GM18517 (cell line): ENCODE measurements at regions not wholly inside any gene's neighbourhood (a gene's known extent, or its start where the extent isn't known, plus 50 kb on each side); places are given as distances from the start of the nearest gene placed in this dataset.

Source experiments
- ATAC-seq: cut with Tn5 transposase; IDR thresholded peaks from one replicate; pipeline ENCODE4 v1.9.1; 2021; ENCODE audit warnings: mild to moderate bottlenecking, moderate library complexity; ENCODE audit not compliant: unreplicated experiment

DNA sequence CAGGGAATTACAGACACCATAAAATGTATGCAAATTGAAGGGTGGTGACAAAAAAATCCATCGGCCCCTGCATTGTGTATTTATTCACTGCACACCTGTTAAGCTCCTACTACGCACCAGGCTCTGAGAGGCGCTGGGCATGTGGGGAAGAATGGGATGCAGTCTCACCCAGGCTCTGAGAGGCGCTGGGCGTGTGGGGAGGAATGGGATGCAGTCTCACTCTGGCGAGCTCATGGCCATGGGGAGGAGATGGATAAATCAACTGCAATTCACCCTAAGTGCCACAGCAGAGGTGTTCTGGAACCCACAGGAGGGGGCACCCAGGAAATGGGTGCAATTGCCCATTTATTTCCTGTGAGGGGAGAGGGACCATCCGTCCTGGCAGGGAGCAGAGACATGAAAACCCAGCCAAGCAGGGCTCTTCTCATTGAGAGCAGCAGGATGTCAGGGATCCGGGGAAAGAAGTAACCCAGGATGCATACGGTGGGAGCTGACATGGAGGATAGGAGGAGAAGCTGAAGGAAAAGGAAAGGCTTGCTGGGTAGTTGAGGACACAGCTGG, 798.7 kb downstream of the TBC1D22A start:
- ATAC-seq = no peak

DNA sequence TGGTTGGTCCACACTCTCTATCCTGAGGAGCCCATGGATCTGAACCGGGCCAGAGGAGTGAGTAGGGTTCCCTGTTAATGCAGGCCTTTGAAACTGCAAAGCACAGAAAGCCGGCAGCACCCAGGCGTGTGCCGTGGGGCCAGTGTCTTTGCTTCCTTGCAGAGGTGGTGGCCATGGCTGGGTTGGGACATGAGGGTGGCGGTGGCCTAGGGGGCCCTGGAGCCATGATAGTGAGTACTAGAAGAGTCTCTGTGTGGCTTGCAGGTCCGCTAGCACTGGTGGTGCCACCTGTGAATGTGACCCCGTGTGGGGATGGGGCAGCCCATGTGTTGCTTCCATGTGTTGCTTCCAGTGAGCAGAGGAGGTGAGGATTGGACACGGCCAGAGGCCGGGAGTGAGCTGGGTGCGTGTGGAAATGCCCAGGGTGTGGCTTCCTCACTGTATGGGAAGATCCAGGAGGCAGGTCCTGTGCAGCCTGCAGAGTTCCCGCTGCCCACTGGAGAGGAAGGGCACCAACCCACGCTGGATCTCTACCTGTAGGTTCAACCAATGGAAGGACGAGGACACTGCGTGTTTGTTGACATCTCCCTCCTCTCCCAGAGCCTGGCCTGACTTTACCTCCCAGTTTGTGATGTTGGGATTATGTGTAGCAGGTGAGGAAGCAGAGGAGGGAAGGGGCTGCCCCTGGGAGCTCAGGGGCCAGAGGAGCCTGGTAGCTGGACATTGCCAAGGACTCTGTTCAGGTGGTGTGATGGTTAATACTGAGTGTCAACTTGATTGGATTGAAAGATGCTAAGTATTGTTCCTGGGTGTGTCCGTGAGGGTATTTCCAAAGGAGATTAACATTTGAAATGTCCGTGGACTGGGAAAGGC, 796.6 kb downstream of the TBC1D22A start:
- no peak for ATAC-seq

DNA sequence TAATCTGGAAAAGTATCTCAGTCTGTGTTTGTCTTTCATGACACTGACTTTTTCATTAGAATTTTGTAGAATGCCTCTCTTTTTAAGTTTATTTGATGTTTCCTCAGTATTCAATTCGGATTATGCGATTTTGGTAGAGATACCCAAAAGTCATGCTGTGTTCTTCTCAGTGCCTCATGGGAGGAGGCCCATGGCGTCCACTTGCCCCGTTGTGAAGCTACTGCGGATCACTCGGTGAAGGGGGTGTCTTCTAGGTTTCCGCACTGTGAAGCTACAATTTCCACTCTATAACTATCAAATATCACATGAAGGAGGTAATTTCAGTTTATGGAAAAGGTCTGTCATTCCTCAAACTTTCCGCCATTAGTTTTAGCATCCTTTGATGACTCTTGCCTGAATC, 794.0 kb downstream of the TBC1D22A start:
- ATAC-seq = no peak

DNA sequence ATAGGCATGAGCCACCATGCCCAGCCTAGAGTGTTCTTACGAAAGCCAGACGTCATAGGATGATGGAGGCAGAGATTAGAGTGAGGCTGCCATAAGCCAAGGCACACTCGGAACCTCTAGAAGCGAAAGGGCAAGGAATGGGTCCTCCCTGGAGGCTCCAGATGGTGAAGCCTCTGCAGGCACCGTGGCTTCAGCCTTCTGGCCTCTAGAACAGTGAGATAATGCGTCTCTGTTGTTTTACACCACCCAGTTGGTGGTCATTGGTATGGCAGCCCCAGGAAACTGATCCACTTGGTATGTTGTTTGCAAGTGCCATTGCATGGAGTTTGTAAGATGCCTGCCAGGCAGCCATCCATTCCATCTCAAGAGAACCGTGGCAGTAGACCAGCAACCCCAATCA, 791.0 kb downstream of the TBC1D22A start:
- ATAC-seq = no peak

DNA sequence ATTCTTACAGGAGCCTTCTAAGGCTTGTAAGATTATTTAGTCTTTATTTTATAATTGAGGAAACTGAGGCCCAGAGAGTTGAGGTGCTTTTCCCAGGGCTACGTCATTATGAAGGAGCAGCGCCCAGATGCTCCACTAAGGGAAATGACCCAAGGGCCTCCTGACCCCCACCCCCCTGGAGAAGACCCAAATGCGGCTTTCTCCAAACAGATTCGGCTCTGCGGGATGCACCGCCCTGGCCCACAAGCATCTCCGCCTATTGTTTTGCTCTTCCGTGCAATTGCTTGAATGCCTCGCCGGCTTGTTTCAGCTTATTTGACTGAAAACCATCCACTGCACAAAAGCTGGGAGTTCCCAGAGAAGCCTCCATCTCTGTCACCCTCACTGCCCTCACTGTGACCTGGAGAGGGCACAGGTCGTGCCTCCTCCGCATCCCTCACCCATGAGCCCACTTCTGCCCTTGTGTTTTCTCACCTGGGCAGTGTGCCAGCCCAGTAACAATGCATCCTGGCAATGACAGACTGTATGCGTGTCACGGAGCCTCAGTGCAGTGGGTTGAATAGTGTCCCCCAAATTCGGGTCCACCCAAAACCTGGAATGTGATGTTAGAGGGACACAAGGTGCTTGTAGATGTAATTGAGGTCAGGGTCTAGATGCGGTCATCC, 790.2 kb downstream of the TBC1D22A start:
- ATAC-seq = no peak

DNA sequence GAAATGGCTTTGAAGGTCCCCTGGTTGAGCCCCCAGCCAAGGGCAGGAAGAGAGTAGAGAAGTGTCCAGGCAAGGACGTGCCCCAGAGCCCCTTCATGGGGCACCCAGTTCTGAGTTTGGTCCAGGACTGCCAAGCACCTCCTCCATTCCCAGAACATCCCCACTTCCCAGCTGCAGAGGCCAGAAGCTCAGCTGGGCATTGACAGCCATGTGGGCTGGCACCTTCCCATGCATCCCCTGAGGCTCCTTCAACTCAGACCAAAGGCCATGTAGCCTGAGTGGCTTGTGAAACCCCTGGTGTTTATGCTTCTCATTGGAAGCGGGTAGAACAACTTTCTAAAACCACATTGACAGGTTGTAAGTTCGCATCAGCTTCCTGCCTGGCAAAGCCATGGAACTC, 789.6 kb downstream of the TBC1D22A start:
- ATAC-seq = no peak

DNA sequence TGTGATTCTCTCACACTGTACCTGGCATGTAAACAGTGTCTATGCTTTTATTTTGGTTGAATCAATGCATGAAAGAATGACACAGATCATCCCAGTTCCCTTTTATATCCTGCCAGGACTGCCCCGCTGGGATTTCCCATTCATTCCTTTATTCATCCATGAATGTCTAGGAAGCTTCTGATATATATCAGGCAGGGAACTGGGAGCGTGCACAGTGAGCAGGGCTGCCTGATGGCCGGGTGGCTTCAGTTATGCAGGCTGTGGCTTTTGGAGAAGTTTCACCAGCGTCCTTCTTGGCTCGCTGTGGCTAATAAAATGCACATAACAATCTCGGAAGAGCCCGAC, 789.0 kb downstream of the TBC1D22A start:
- no peak for ATAC-seq

DNA sequence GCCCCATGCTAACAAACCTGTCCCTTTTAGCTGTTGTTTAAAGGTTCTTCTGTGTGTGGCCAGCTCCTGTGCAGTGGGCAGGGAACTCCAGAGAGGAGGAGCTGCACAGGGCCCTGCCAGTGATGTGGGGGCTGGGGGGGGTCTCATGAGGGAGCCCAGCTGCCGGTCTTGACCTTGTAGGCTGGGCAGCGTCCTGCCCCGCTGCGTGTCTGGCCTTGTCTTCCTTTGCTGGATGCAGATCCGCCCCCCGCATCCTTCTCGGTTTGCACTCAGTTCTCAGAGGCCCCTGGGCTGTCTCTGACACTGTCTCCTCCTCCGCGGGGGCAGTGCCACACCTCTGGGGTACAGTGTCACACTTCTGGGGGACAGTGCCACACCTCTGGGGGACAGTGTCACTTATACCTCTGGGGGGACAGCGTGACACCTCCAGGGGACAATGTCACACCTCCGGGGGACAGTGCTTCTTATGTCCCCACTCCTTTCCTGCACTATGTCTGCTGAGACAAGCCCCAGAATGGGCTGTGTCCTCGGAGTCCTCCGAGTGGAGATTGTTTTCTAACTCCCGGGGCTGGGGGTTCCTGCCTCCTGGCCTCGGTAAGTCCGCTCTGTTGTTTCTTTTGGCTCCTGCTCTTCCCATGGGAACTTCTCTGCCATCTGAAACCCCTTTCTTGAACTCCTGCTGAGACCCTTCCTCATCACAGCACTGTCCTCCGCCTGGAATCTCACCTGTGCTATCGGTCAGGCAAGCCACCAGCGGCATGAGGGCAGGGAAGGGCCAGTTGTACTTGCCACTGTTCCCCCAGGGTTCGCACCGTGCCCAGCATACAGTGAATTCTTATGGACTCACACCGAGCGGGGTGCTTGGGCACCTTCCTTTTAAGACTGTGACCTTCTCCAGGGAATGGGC, 788.3 kb downstream of the TBC1D22A start:
- ATAC-seq = no peak

DNA sequence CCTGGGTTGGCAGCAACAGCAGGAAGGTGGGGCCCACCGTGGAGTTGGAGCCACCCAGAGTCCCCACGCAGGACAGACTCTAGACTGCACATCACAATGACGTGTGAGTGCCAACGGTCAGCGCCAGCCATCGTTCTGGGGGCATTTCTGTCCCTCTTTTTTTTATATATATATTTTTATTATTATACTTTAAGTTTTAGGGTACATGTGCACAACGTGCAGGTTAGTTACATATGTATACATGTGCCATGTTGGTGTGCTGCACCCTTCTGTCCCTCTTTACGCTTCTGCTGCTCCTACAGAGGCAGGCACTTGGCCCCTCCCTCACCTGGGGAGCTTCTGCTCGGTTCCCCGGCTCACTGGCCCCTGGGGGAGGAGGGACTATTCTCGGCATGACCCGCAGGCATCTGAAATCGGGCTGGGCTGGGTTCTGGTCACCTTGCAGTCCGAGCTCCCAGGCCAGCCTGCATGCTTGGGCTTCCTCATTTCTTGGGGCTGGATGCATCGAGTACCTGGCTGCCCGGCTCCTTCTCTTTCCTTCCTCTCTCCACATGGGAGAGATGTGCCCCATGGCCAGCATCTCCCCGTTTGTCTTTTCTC, 787.4 kb downstream of the TBC1D22A start:
- ATAC-seq = no peak

DNA sequence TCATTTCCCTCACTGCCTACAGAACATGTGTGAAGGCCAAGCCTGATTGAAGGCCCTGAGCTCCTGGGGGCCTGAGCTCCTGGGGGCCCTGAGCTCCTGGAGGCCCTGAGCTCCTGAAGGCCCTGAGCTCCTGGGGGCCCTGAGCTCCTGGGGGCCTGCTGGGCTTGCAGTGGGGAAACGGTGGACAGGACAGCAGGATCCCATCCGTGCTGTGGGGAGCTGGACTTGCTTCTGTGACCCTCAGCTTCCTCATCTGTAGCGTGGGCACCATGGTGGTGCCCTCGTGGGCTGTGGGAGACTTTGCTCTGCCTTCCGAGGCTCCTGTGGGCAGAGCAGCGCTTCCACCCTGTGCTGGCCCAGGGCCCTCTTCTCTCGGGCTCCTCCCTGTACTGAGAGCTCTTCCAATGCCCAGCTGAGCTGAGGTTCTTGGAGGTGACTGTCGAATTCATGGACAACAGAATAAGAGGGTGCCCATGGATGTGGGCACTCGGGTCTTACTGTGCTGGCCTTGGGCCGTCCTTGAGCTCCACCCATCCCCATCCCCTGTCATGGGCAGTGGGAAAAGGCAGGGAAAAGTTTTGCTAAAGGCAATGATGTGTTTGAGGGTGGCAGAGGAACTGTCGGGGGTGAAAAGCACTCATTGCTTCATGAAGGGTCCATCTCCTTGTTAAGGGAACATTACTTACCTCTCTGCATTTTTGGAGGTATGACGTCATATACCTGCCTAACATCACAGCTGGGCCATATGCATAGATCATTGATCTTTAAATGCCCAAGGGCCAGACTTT, 786.7 kb downstream of the TBC1D22A start:
- no peak for ATAC-seq

DNA sequence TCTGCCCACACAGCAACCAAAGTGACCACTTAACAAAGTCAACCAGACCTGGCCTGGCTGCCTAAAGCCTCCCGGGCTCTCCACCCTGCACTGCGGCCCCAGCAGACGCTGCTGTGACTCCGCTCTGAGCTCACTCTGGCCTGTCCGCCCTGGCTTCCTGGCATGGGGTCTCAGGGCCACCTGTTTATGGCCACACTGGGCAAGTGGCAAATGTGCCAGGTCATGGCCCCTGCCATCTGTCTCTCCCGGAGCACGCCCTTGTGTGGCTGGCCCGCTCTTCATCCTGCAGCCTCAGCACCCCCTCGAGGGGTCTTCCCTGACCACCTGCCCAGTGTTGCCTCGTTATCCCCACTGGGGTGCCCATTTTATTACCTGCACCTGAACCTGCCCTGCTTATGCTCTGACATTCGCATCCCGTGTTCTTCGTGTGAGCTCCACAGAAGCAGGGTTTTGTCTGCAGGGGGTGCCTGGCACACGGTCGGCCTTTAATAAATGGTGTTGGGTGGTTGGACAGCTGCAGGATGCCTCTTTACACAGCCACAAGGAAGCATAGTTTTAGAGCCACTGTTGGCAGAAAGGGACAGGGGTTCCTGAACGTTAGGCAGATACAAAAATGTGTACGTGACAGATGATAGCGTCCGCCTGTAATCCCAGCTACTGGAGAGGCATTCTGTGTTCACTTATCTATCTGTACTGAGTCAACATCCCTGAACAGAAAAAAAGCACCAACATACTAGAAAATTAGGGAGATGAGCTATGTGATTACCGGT, 785.6 kb downstream of the TBC1D22A start:
- ATAC-seq = no peak

DNA sequence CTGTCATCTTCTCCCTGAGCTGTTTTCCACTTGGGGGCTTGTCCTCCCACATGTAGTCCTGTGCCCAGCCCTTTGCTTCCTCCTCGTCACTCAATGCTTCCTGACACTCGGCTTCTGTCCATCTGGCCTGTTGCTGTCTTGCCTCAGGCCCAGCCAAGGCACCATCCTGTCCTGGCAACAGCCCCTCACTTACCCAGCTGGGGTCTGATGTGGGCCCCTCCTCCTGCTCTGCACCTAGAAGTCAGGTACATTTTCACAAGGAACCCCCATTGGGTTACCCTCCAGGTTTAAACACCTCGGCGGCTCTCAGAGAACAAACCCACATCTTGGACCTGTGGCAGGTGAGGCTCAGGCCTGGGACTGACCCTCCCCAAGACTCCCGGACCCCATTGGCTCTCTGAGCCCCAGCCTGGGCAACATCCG, 784.8 kb downstream of the TBC1D22A start:
- ATAC-seq = no peak

DNA sequence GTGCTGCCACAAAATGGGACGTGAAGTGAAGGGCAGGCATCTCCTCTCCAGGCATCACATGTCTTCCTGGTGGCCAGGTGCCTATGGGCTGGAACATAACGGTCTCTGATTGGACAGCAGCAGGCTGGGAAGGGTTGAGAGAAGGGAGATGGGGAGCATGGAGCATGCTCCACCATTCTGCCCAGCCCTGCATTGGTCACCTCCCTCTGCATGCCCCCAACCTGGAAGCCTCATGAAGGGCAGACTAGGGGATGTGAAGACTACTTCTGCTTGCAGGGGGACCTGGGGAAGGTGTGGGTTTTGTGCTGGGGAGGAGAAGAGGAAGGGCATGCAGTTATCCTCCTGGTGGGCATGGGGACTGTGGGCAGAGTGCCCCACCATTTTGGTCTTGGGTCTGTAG, 782.2 kb downstream of the TBC1D22A start:
- no peak for ATAC-seq

DNA sequence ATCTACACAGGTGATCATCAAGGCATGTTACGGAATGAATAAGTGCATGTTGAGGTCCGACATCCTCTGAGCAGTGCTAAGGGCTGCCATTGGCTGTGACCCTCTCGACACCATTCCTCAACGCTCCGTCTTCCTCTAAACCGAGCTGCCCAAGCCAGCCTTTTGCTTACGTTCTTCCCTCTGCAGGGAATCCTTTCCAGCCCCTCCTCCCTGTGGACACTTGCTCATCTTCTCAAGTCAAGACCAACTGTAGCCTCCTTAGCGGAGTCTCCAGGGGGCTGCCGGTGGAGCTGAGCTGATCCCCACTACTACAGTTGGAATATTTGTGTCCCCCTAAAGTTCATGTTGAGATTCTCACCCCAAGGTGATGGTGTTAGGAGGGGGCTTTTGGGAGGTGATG, 781.0 kb downstream of the TBC1D22A start:
- no peak for ATAC-seq

DNA sequence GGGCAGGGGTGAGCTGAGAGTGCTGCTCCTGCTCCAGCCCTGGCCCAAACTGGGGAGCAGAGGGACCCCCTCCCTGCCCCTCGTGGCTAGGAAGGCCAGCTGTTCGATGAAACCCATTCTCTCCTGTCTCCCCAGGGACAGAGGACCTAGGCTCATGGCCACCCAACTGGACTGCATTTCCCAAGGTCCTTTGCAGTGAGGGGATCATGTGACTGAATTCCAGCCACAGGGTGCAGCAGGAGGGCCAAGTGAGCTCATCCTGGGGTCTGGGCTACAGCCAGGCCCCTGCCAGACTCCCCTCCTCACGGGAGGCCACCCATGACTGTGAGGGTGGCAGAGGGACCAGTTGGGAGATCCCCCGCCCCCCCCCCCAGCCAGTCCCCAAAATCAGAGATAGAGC, 777.6 kb downstream of the TBC1D22A start:
- no peak for ATAC-seq

DNA sequence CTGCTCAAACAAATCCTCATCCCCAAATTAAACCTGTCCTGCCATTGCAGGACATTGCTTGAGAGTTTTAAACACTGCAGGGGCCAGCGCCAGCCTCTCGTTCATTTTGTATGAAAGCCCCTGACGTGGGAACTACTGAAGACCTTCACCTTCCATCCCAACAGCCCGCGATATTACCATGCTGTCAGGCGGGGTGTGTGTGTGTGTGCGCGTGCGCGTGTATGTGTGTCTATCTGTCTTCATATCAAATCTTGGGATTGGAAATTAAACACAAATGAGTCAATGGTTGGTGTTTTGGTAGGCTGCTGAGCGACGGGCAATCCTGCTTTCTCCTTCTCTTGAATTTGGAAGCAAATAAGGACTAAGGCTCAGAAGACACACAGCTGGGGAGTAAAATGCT, 776.9 kb downstream of the TBC1D22A start:
- no peak for ATAC-seq

DNA sequence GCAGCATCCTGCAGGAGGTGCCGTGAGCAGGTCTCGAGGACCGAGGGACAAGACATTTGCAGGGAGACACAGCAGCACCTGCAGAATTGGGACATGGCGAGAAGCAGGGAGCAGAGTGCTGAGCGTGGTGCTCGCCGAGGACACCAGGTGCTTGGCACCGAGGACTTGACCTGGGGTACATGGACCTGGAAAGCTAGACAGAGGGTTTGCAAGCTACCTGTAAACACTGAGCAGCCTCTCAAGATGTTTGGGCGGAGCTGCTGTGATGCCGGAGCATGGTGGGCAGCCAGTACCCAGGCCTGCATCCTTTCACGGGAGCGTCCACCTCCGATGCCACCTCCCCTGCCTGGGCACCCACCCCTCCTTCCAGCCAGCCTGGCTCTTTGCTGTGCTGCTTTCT, 773.2 kb downstream of the TBC1D22A start:
- no peak for ATAC-seq

DNA sequence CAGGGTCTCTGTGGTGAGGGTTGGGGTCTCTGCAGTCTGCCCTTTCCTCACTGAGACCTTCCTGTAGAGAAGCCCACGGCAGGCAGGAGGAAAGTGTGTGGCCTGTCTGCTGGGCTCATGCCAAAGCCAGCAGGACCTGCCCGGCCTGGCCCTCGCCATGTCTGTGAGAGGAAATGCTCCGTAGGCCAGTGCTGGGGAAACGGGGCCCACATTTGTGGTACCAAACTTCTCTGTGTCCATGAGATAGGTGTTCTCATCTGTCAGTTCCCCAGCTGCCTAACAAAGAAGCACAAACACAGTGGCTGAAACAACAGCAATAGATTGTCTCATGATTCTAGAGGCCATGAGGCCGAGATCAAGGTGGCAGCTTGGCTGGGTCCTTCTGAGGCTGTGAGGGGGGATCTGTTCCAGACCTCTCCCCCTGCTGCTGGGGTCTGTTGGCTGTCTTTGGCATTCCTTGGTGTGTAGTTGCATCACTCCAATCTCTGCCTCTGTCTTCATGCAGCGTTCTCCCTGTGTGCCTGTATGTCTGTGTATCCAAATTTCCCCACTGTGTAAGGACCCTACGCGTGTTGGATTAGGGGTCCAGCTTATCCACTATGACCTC, 772.5 kb downstream of the TBC1D22A start:
- ATAC-seq = no peak
